ENCODE measurements at regions not wholly inside any gene's neighbourhood (a gene's known extent, or its start where the extent isn't known, plus 50 kb on each side); places are given as distances from the start of the nearest gene placed in this dataset.

DNA sequence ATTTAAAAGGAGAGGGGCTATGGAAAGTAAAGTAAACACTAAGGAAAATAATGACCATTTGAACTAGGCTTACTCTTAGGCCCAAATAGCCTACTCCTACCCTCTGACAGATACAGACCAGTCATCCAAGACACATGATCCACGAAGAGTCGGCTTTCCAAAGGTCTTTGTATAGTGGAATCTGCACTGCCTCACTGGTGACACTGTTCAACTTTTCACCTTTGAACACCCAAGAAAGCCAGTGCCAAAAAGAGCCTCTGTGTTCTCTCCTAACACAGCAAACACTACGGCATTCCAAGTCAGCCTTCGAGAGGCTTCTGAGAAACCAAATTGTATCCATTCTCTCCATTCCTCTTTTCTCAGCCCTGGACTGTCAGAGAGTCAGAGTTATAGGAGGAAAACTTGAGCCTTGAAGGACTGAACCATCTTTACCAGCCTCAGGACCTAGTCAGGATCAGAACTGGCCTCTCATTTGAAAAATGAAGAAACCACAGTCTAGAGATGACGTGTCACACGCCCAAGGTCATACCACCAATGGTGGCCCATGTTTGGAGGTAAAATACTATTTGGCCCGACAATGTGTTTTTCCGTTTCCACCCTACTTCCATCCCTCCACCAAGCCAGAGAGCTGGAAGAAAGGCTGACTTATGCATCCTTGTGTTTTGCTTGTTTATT lies 267.4 kb upstream of the ACVR2A start:
- Histone ChIP-seq H3K27me3 (ENCODE audit: control insufficient read depth in 5 of 5, insufficient read depth in 4 of 5, low read length in 5 of 5) (no peaks in the 10 kb centered on the region), H3K36me3 (ENCODE audit: control insufficient read depth in 5 of 5, insufficient read depth in 5 of 5, low read length in 5 of 5) (no peaks in the 10 kb centered on the region), H3K4me1 (ENCODE audit: control insufficient read depth in 5 of 5, insufficient read depth in 5 of 5, low read length in 5 of 5) (peaks cover 0 to 6% (median 0%) of the 10 kb centered on the region in 5 donors), H3K9me3 (ENCODE audit: control insufficient read depth in 5 of 5, low read length in 5 of 5) (peaks cover 0 to 2% (median 0%) of the 10 kb centered on the region in 5 donors), H3K9ac (ENCODE audit: low read length in 5 of 5) (no peak overlapping the region), H3K4me3 (ENCODE audit: low read depth in 1 of 5, low read length in 5 of 5) (no peak overlapping the region), H3K27ac (ENCODE audit: low read depth, low read length) (no peak overlapping the region)

DNA sequence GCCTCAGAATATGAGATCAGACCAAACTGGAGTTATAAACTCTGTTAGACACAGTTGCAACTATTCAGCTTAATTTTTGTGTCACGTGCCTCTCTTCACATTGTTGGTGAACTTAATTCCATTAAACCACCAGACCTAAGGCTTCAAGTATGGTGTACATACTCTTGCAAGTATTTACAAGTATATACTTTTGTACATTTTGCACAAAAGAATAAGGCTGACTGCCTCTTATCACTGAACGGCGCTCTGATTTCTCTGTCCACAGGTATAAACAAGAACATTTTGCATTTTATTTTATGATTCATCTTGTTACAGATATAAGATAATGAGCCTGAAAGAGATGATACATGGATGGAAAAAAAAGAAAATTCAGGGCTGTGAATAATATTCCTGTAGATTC lies 269.7 kb upstream of the ACVR2A start:
- H3K4me1 ChIP-seq (ENCODE audit: control insufficient read depth in 5 of 5, insufficient read depth in 5 of 5, low read length in 5 of 5), result peaks cover 0 to 6% (median 0%) of the 10 kb centered on the region in 5 donors

GRCh38 chr2:147572622-147573021 lies 272.2 kb upstream of the ACVR2A start:
- H3K9ac ChIP-seq (ENCODE audit: low read length in 5 of 5), result no peak overlapping the region
- H3K36me3 ChIP-seq (ENCODE audit: control insufficient read depth in 5 of 5, insufficient read depth in 5 of 5, low read length in 5 of 5), result no peaks in the 10 kb centered on the region
- peaks cover 0 to 9% (median 6%) of the 10 kb centered on the region in 5 donors for H3K9me3 ChIP-seq (ENCODE audit: control insufficient read depth in 5 of 5, low read length in 5 of 5)
- H3K27ac ChIP-seq (ENCODE audit: low read depth, low read length), result no peak overlapping the region
- no peaks in the 10 kb centered on the region for H3K27me3 ChIP-seq (ENCODE audit: control insufficient read depth in 5 of 5, insufficient read depth in 4 of 5, low read length in 5 of 5)
- no peak overlapping the region for H3K4me3 ChIP-seq (ENCODE audit: low read depth in 1 of 5, low read length in 5 of 5)
- peaks cover 0 to 6% (median 0%) of the 10 kb centered on the region in 5 donors for H3K4me1 ChIP-seq (ENCODE audit: control insufficient read depth in 5 of 5, insufficient read depth in 5 of 5, low read length in 5 of 5)

More for the DNA sequence above, 269.7 kb upstream of the ACVR2A start:
- Histone ChIP-seq H3K4me3 (ENCODE audit: low read depth in 1 of 5, low read length in 5 of 5) (no peak overlapping the region), H3K27ac (ENCODE audit: low read depth, low read length) (no peak overlapping the region), H3K36me3 (ENCODE audit: control insufficient read depth in 5 of 5, insufficient read depth in 5 of 5, low read length in 5 of 5) (no peaks in the 10 kb centered on the region), H3K9ac (ENCODE audit: low read length in 5 of 5) (no peak overlapping the region), H3K9me3 (ENCODE audit: control insufficient read depth in 5 of 5, low read length in 5 of 5) (peaks cover 0 to 9% (median 6%) of the 10 kb centered on the region in 5 donors), H3K27me3 (ENCODE audit: control insufficient read depth in 5 of 5, insufficient read depth in 4 of 5, low read length in 5 of 5) (no peaks in the 10 kb centered on the region)

- Histone ChIP-seq H3K36me3 (ENCODE audit: control insufficient read depth in 5 of 5, insufficient read depth in 5 of 5, low read length in 5 of 5) (no peaks in the 10 kb centered on the region), H3K9me3 (ENCODE audit: control insufficient read depth in 5 of 5, low read length in 5 of 5) (peaks cover 0 to 9% (median 6%) of the 10 kb centered on the region in 5 donors), H3K9ac (ENCODE audit: low read length in 5 of 5) (no peak overlapping the region), H3K27ac (ENCODE audit: low read depth, low read length) (no peak overlapping the region), H3K4me3 (ENCODE audit: low read depth in 1 of 5, low read length in 5 of 5) (no peak overlapping the region), H3K4me1 (ENCODE audit: control insufficient read depth in 5 of 5, insufficient read depth in 5 of 5, low read length in 5 of 5) (no peaks in the 10 kb centered on the region), H3K27me3 (ENCODE audit: control insufficient read depth in 5 of 5, insufficient read depth in 4 of 5, low read length in 5 of 5) (no peaks in the 10 kb centered on the region)
These were observed 275.4 kb upstream of the ACVR2A start for GRCh38 chr2:147569426-147569825.

DNA sequence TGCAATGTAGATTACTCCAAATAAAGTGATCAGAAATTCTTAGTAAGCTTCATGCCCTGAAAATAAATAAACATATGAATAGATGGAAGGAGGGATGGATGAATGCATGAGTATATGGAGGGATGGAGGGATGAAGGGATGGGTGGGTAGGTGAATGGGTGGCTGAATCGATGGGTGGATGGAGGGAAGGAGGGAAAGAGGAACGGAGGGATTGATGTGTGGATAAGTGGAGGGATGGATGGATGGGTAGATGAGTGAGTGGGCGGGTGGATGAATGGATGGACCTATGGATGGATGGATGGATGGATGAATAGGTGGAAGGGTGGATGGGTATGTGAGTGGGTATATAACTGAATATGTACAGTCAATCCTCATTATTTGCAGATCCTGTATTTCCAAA lies 276.7 kb upstream of the ACVR2A start:
- H3K9me3 ChIP-seq (ENCODE audit: control insufficient read depth in 5 of 5, low read length in 5 of 5), result peaks cover 0 to 9% (median 6%) of the 10 kb centered on the region in 5 donors
- no peak overlapping the region for H3K4me3 ChIP-seq (ENCODE audit: low read depth in 1 of 5, low read length in 5 of 5)
- no peaks in the 10 kb centered on the region for H3K36me3 ChIP-seq (ENCODE audit: control insufficient read depth in 5 of 5, insufficient read depth in 5 of 5, low read length in 5 of 5)
- no peak overlapping the region for H3K9ac ChIP-seq (ENCODE audit: low read length in 5 of 5)
- no peaks in the 10 kb centered on the region for H3K4me1 ChIP-seq (ENCODE audit: control insufficient read depth in 5 of 5, insufficient read depth in 5 of 5, low read length in 5 of 5)
- H3K27me3 ChIP-seq (ENCODE audit: control insufficient read depth in 5 of 5, insufficient read depth in 4 of 5, low read length in 5 of 5), result no peaks in the 10 kb centered on the region
- H3K27ac ChIP-seq (ENCODE audit: low read depth, low read length), result no peak overlapping the region

DNA sequence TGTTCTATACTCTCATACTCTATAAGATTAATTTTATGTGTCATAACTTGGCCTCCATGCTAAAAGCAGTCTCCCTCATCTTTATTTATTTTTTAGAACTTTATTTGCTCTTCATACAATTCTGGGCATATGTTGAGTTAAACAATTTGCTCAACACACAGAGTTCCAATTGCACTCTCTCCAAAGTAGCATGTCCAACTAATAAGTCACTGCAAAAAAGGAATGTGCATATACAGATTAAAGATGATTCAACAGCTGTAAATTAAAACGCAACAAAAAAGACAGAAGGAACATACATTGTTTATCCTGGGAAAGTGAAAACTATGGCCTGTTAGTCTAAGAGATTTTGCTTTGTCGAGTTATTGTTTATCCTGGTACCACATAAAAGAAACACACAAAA lies 277.7 kb upstream of the ACVR2A start:
- Histone ChIP-seq H3K27ac (ENCODE audit: low read depth, low read length) (no peak overlapping the region), H3K4me1 (ENCODE audit: control insufficient read depth in 5 of 5, insufficient read depth in 5 of 5, low read length in 5 of 5) (no peaks in the 10 kb centered on the region), H3K9ac (ENCODE audit: low read length in 5 of 5) (no peak overlapping the region), H3K27me3 (ENCODE audit: control insufficient read depth in 5 of 5, insufficient read depth in 4 of 5, low read length in 5 of 5) (no peaks in the 10 kb centered on the region), H3K9me3 (ENCODE audit: control insufficient read depth in 5 of 5, low read length in 5 of 5) (peaks cover 0 to 9% (median 5%) of the 10 kb centered on the region in 5 donors), H3K4me3 (ENCODE audit: low read depth in 1 of 5, low read length in 5 of 5) (no peak overlapping the region), H3K36me3 (ENCODE audit: control insufficient read depth in 5 of 5, insufficient read depth in 5 of 5, low read length in 5 of 5) (no peaks in the 10 kb centered on the region)

- Histone ChIP-seq H3K4me1 (ENCODE audit: control insufficient read depth in 5 of 5, insufficient read depth in 5 of 5, low read length in 5 of 5) (peaks cover 0 to 9% (median 8%) of the 10 kb centered on the region in 5 donors), H3K4me3 (ENCODE audit: low read depth in 1 of 5, low read length in 5 of 5) (no peak overlapping the region), H3K27ac (ENCODE audit: low read depth, low read length) (no peak overlapping the region), H3K36me3 (ENCODE audit: control insufficient read depth in 5 of 5, insufficient read depth in 5 of 5, low read length in 5 of 5) (no peaks in the 10 kb centered on the region), H3K9ac (ENCODE audit: low read length in 5 of 5) (no peak overlapping the region), H3K9me3 (ENCODE audit: control insufficient read depth in 5 of 5, low read length in 5 of 5) (no peaks in the 10 kb centered on the region), H3K27me3 (ENCODE audit: control insufficient read depth in 5 of 5, insufficient read depth in 4 of 5, low read length in 5 of 5) (no peaks in the 10 kb centered on the region)
These were observed 283.9 kb upstream of the ACVR2A start for GRCh38 chr2:147560810-147561535.

- no peaks in the 10 kb centered on the region for H3K27me3 ChIP-seq (ENCODE audit: control insufficient read depth in 5 of 5, insufficient read depth in 4 of 5, low read length in 5 of 5)
- H3K27ac ChIP-seq (ENCODE audit: low read depth, low read length), result no peak overlapping the region
- no peak overlapping the region for H3K9ac ChIP-seq (ENCODE audit: low read length in 5 of 5)
- no peaks in the 10 kb centered on the region for H3K36me3 ChIP-seq (ENCODE audit: control insufficient read depth in 5 of 5, insufficient read depth in 5 of 5, low read length in 5 of 5)
- no peaks in the 10 kb centered on the region for H3K9me3 ChIP-seq (ENCODE audit: control insufficient read depth in 5 of 5, low read length in 5 of 5)
- H3K4me3 ChIP-seq (ENCODE audit: low read depth in 1 of 5, low read length in 5 of 5), result no peak overlapping the region
- H3K4me1 ChIP-seq (ENCODE audit: control insufficient read depth in 5 of 5, insufficient read depth in 5 of 5, low read length in 5 of 5), result peaks cover 0 to 23% (median 16%) of the 10 kb centered on the region in 5 donors
These were observed 285.6 kb upstream of the ACVR2A start for GRCh38 chr2:147559070-147559725.

GRCh38 chr2:147558620-147559019 lies 286.2 kb upstream of the ACVR2A start:
- Histone ChIP-seq H3K4me3 (ENCODE audit: low read depth in 1 of 5, low read length in 5 of 5) (no peak overlapping the region), H3K36me3 (ENCODE audit: control insufficient read depth in 5 of 5, insufficient read depth in 5 of 5, low read length in 5 of 5) (no peaks in the 10 kb centered on the region), H3K27ac (ENCODE audit: low read depth, low read length) (no peak overlapping the region), H3K4me1 (ENCODE audit: control insufficient read depth in 5 of 5, insufficient read depth in 5 of 5, low read length in 5 of 5) (peaks cover 0 to 29% (median 22%) of the 10 kb centered on the region in 5 donors), H3K27me3 (ENCODE audit: control insufficient read depth in 5 of 5, insufficient read depth in 4 of 5, low read length in 5 of 5) (no peaks in the 10 kb centered on the region), H3K9me3 (ENCODE audit: control insufficient read depth in 5 of 5, low read length in 5 of 5) (no peaks in the 10 kb centered on the region), H3K9ac (ENCODE audit: low read length in 5 of 5) (no peak overlapping the region)
